ENCODE measurements at regions not wholly inside any gene's neighbourhood (a gene's known extent, or its start where the extent isn't known, plus 50 kb on each side); places are given as distances from the start of the nearest gene placed in this dataset.
A peak's percentile ranks its signal among the peaks of the same experiment; 100 is the strongest.

- TF ChIP-seq ZFP41 (CRISPR knock-in tag; IDR thresholded peaks at IDR 0.05; ENCODE audit: borderline replicate concordance) (no peak), KDM6A (CRISPR knock-in tag; IDR thresholded peaks at IDR 0.05; ENCODE audit: low read depth) (no peak), ZBTB43 (CRISPR knock-in tag; conservative IDR thresholded peaks at IDR 0.05) (no peak), ZNF780A (CRISPR knock-in tag; IDR thresholded peaks at IDR 0.05) (no peak), PCBP1 (IDR thresholded peaks at IDR 0.05; ENCODE audit: borderline replicate concordance, low read depth, low read length) (no peak), ZBED4 (CRISPR knock-in tag; IDR thresholded peaks at IDR 0.05; ENCODE audit: borderline replicate concordance) (no peak), MAFF (IDR thresholded peaks at IDR 0.05; ENCODE audit: low read depth, low read length) (no peak), MAZ (IDR thresholded peaks at IDR 0.05; ENCODE audit: borderline replicate concordance, low read depth, low read length) (no peak), MAZ (CRISPR knock-in tag; IDR thresholded peaks at IDR 0.05; ENCODE audit: low read depth) (0 out of 2 replicates have a peak, but pooled peaks have one; percentile 33), SMC3 (IDR thresholded peaks at IDR 0.05; ENCODE audit: low read length) (peak; percentile 71), ZNF547 (CRISPR knock-in tag; IDR thresholded peaks at IDR 0.05) (no peak), RAD21 (CRISPR knock-in tag; IDR thresholded peaks at IDR 0.05) (peak; percentile 53), ZSCAN31 (CRISPR knock-in tag; IDR thresholded peaks at IDR 0.05; ENCODE audit: low read depth) (no peak), ZBTB44 (CRISPR knock-in tag; IDR thresholded peaks at IDR 0.05) (no peak), ZHX2 (IDR thresholded peaks at IDR 0.05; ENCODE audit: low read depth) (no peak), ZHX2 (CRISPR knock-in tag; IDR thresholded peaks at IDR 0.05; ENCODE audit: borderline replicate concordance) (no peak)
Measured at GRCh38 chr15:59917504-59918157, 86.5 kb upstream of the FOXB1 start (continued).
